ENCODE measurements at regions not wholly inside any gene's neighbourhood (a gene's known extent, or its start where the extent isn't known, plus 50 kb on each side); places are given as distances from the start of the nearest gene placed in this dataset.
A peak's percentile ranks its signal among the peaks of the same experiment; 100 is the strongest.

DNA sequence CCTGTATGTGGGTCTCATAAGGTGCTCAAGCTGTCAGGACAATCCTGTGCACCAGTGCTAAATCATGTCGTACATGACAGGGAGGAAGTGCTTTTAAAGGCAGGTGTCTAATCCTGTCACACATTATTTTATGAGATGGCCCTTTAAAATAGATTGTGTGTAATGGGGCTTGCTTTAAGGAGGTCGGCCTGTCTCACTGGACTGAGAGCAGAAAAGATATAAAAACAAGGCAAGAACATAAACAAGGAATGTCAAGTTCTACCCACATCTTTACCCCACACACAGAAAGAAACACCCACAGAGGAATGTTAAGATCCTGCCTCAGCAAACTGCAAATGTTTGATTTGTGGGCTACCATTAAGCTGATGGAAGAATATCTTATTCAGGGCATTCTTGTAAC is 279.0 kb downstream of the FOXA2 start:
- Histone ChIP-seq H3K9me3 (no peaks in the 10 kb centered on the region), H3K4me1 (peaks cover 0 to 21% of the 10 kb centered on the region in 2 donors), H3K27me3 (no peaks in the 10 kb centered on the region), H3K27ac (no peak overlapping the region), H3K36me3 (no peaks in the 10 kb centered on the region), H3K4me3 (replicated peaks in 1 of 3) (no peak overlapping the region)
- WGBS, 2 donors = 47 to 57% methylated on average over 2 of the region's 2 CpGs
- intact Hi-C loops (cut with DNase I) = no loop called here
- TF ChIP-seq POLR2A (IDR thresholded peaks at IDR 0.05) = no peak
- TF ChIP-seq, protein P1, sequence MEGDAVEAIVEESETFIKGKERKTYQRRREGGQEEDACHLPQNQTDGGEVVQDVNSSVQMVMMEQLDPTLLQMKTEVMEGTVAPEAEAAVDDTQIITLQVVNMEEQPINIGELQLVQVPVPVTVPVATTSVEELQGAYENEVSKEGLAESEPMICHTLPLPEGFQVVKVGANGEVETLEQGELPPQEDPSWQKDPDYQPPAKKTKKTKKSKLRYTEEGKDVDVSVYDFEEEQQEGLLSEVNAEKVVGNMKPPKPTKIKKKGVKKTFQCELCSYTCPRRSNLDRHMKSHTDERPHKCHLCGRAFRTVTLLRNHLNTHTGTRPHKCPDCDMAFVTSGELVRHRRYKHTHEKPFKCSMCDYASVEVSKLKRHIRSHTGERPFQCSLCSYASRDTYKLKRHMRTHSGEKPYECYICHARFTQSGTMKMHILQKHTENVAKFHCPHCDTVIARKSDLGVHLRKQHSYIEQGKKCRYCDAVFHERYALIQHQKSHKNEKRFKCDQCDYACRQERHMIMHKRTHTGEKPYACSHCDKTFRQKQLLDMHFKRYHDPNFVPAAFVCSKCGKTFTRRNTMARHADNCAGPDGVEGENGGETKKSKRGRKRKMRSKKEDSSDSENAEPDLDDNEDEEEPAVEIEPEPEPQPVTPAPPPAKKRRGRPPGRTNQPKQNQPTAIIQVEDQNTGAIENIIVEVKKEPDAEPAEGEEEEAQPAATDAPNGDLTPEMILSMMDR (IDR thresholded peaks at IDR 0.05) = no peak
- no peak for DNase-seq

DNA sequence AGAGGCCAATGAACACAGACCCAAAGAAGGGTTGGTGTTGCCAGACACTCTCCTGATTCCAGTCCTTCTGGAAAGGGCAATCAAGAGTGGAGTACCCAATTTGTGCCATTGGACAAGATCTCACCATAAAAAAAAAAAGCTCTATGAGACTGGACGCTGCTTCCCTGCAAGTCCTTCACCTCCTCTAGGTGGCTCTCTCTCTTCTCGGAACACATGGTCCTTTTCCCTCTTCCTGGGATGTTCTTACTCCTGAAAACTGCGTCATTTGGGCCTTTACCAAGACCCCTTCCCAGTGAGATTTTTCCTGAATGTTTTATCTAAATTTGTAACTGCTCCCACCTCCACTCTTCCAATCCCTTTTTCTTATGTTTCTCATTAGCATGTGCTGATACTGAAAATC is 280.8 kb downstream of the FOXA2 start:
- Histone ChIP-seq H3K27ac (no peak overlapping the region), H3K36me3 (no peaks in the 10 kb centered on the region), H3K4me1 (peaks cover 0 to 21% of the 10 kb centered on the region in 2 donors), H3K27me3 (no peaks in the 10 kb centered on the region), H3K4me3 (replicated peaks in 1 of 3) (no peak overlapping the region), H3K9me3 (no peaks in the 10 kb centered on the region)
- TF ChIP-seq, protein P1 (IDR thresholded peaks at IDR 0.05) = peak in 1 of 6 experiments; percentile 5
- TF ChIP-seq POLR2A (IDR thresholded peaks at IDR 0.05) = no peak
- 73 to 81% methylated on average over 3 of the region's 3 CpGs for WGBS, 2 donors
- intact Hi-C loops (cut with DNase I) = no loop called here
- no peak for DNase-seq

DNA sequence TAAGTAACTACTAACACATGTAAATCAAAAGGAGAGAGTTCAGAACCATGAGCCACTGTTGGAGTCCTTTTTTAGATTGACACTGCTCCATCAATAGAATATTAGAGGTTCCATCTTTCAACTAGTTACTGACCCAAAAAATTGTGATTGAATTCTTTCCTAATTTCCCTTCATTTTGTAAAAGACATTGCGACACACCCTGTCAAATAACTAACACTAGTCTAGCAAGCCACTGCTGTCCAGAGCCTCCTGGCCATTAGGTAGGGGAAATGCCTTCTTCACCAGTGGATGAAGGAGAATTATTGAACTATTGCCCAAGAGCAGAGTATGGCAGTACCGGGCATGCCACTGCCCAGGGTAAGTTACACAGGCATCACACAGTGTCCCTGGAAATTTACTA is 282.3 kb downstream of the FOXA2 start:
- Histone ChIP-seq H3K27ac (no peak overlapping the region), H3K27me3 (no peaks in the 10 kb centered on the region), H3K4me1 (peaks cover 0 to 21% of the 10 kb centered on the region in 2 donors), H3K4me3 (replicated peaks in 1 of 3) (no peak overlapping the region), H3K36me3 (no peaks in the 10 kb centered on the region), H3K9me3 (no peaks in the 10 kb centered on the region)
- intact Hi-C loops (cut with DNase I) = no loop called here
- 88 to 89% methylated on average over 2 of the region's 2 CpGs for whole genome bisulfite sequencing, 2 donors
- TF ChIP-seq, protein P1 (IDR thresholded peaks at IDR 0.05) = no peak
- no peak for TF ChIP-seq POLR2A (IDR thresholded peaks at IDR 0.05)
- DNase-seq = no peak

DNA sequence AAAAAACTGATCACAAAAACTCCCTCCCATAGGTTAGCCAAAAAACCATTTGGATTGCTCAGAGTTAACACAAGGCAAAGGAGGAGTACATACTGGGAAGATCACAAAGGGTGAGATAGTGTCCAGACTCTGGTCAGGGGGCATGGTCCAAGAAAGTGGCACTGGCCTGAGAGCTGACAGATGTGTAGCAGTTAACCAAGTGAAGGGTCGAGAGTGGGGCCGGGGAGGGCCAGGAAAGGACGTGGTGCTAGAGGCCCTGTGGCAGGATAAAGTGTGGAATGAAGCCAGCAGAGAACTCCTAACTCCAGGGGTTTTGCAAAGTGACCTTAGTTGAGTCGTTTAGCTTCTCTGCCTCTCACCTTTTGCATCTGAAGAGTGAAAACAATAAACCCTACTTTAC is 290.5 kb downstream of the FOXA2 start:
- TF ChIP-seq POLR2A (IDR thresholded peaks at IDR 0.05) = no peak
- TF ChIP-seq, protein P1 (IDR thresholded peaks at IDR 0.05) = no peak
- no peak overlapping the region for H3K4me3 ChIP-seq (replicated peaks in 1 of 3)
- H3K36me3 ChIP-seq = no peaks in the 10 kb centered on the region
- H3K4me1 ChIP-seq = no peaks in the 10 kb centered on the region
- no peak for DNase-seq
- WGBS, 2 donors = 72 to 84% methylated on average over 4 of the region's 4 CpGs
- no peaks in the 10 kb centered on the region for H3K27me3 ChIP-seq
- H3K9me3 ChIP-seq = no peaks in the 10 kb centered on the region
- intact Hi-C loops (cut with DNase I) = no loop called here
- no peak overlapping the region for H3K27ac ChIP-seq

DNA sequence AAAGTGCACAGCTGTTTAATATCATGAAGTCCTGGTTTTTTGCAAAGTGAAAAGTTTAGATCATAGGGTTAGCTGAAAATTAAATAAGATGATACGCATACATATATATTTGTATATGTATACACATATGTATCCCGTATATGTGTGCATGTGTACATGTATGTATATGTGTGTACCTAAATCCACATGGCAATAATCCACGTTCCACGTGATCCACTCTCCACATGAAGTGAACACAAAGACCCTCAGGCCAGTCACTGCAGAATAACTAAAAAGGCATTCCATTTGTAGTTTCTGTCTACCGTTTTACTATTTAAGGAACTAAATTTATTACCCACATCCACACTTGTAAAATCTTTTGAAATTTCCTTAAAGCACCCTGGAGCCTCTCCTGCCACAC is 294.9 kb downstream of the FOXA2 start:
- no peaks in the 10 kb centered on the region for H3K4me1 ChIP-seq
- TF ChIP-seq POLR2A (IDR thresholded peaks at IDR 0.05) = no peak
- TF ChIP-seq, protein P1 (IDR thresholded peaks at IDR 0.05) = no peak
- intact Hi-C loops (cut with DNase I) = no loop called here
- 81 to 87% methylated on average over 5 of the region's 5 CpGs for WGBS, 2 donors
- H3K27me3 ChIP-seq = no peaks in the 10 kb centered on the region
- no peak for DNase-seq
- no peaks in the 10 kb centered on the region for H3K9me3 ChIP-seq
- no peaks in the 10 kb centered on the region for H3K36me3 ChIP-seq
- no peak overlapping the region for H3K27ac ChIP-seq
- H3K4me3 ChIP-seq (replicated peaks in 1 of 3) = no peak overlapping the region

Data from thyroid gland (tissue), 4 donors.